Colonic mucosa (tissue), 4 donors: ENCODE measurements at regions not wholly inside any gene's neighbourhood (a gene's known extent, or its start where the extent isn't known, plus 50 kb on each side); places are given as distances from the start of the nearest gene placed in this dataset.

ENCODE experiments used
- DNase-seq: peaks from one replicate; pipeline ENCODE4 v3.0.0-alpha.2; 2020
- H3K27ac ChIP-seq: fragments of 200-600 bp; one replicate; pipeline ENCODE4 v1.8.0; 2021
- H3K27me3 ChIP-seq: fragments of 200-600 bp; one replicate; pipeline ENCODE4 v1.8.0; 2021
- H3K36me3 ChIP-seq: fragments of 200-600 bp; one replicate; pipeline ENCODE4 v1.8.0; 2021
- H3K4me1 ChIP-seq: fragments of 200-600 bp; one replicate; pipeline ENCODE4 v1.8.0; 2021; ENCODE audit warnings: mild to moderate bottlenecking
- H3K4me3 ChIP-seq: fragments of 200-600 bp; one replicate; pipeline ENCODE4 v1.8.0; 2021
- H3K9ac ChIP-seq, 2 donors: one replicate each; pipeline ENCODE4 v1.7.0; 2013; ENCODE audit warnings: control low read depth in 2 of 2, low read depth in 2 of 2, low read length in 2 of 2
- H3K9me3 ChIP-seq: fragments of 200-600 bp; one replicate; pipeline ENCODE4 v1.8.0; 2021
- intact Hi-C: fragments of 100-400 bp; cut with DNase I; formaldehyde crosslinking; loops from one replicate; pipeline ENCODE4 v1.14.1; 2022
- TF ChIP-seq, protein P1 (sequence below): fragments of 200-600 bp; IDR thresholded peaks from one replicate; pipeline ENCODE4 v1.8.0; 2022; ENCODE audit warnings: antibody characterized with exemption, mild to moderate bottlenecking
- donor health status: healthy.
- donor health status: DM: no; HTN: no; CAD: no.
- donor health status: DM: no; HTN: no; CAD: no.

DNA sequence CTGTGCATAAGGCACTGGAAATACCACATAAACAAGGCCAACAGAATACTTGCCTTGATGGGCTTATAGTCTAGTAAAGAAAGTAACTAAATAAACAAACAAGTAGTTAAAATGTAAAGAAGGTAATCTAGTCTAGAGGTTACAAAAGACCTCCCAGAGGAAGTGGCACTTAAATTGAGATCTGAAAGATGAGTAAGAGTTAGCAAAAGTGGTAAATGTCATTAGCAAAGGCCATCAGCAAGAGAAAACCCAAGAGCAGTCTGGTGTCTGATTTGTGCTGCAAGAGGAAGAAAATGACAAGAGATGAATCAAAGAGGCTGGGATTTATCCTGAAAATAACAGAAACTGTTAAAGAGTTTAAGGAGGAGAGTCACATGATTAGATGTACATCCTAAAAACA, 96.6 kb upstream of the SMLR1 start:
- no peak for DNase-seq
- H3K27ac ChIP-seq = no peak overlapping the region
- H3K27me3 ChIP-seq = no peaks in the 10 kb centered on the region
- no peaks in the 10 kb centered on the region for H3K9me3 ChIP-seq
- H3K36me3 ChIP-seq = no peaks in the 10 kb centered on the region
- TF ChIP-seq, protein P1, sequence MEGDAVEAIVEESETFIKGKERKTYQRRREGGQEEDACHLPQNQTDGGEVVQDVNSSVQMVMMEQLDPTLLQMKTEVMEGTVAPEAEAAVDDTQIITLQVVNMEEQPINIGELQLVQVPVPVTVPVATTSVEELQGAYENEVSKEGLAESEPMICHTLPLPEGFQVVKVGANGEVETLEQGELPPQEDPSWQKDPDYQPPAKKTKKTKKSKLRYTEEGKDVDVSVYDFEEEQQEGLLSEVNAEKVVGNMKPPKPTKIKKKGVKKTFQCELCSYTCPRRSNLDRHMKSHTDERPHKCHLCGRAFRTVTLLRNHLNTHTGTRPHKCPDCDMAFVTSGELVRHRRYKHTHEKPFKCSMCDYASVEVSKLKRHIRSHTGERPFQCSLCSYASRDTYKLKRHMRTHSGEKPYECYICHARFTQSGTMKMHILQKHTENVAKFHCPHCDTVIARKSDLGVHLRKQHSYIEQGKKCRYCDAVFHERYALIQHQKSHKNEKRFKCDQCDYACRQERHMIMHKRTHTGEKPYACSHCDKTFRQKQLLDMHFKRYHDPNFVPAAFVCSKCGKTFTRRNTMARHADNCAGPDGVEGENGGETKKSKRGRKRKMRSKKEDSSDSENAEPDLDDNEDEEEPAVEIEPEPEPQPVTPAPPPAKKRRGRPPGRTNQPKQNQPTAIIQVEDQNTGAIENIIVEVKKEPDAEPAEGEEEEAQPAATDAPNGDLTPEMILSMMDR = no peak
- no peak overlapping the region for H3K9ac ChIP-seq
- no peaks in the 10 kb centered on the region for H3K4me1 ChIP-seq
- no peak overlapping the region for H3K4me3 ChIP-seq
- intact Hi-C loops = no loop called here

DNA sequence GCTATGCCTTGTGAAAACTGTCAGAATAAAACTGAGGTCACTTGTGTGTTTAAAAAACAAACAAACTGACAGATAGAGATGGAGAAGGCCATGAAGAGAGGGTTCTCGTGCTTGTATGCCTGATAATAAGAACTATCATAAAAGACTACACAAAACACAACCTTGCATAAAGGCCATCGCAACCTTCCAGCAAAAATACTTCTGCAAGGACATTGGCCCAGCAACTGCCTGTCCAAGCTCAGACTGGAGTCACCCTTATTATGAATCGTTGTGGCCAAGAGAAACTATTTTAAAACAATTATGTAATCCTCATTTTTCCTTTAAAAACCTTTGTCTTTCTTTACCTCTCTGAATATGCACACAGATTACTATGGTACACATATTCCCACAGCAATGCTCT, 93.0 kb upstream of the SMLR1 start:
- Histone ChIP-seq H3K27me3 (no peaks in the 10 kb centered on the region), H3K9me3 (no peaks in the 10 kb centered on the region), H3K27ac (no peak overlapping the region), H3K9ac (no peak overlapping the region), H3K36me3 (no peaks in the 10 kb centered on the region), H3K4me1 (no peaks in the 10 kb centered on the region), H3K4me3 (no peak overlapping the region)
- TF ChIP-seq, protein P1 = no peak
- DNase-seq = no peak
- intact Hi-C loops = no loop called here

DNA sequence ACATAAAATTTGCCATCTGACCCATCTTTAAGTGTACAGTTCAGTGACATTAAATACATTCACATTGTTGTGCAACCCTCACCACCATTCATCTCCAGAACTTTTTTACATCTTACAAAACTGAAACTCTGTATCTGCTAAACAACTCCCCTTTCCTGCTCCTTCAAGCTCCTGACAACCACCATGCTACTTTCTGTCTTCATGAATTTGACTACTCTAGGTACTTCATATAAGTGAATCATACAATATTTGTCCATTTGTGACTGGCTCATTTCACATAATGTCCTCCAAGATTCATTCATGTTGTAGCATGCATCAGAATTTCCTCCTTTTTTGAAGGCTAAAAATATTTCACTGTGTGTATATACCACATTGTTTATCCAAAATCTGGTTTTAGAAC, 86.9 kb upstream of the SMLR1 start:
- intact Hi-C loops = no loop called here
- Histone ChIP-seq H3K4me3 (no peak overlapping the region), H3K36me3 (no peaks in the 10 kb centered on the region), H3K9ac (no peak overlapping the region), H3K4me1 (no peaks in the 10 kb centered on the region), H3K27ac (no peak overlapping the region), H3K27me3 (no peaks in the 10 kb centered on the region), H3K9me3 (no peaks in the 10 kb centered on the region)
- TF ChIP-seq, protein P1 = no peak
- DNase-seq = no peak

DNA sequence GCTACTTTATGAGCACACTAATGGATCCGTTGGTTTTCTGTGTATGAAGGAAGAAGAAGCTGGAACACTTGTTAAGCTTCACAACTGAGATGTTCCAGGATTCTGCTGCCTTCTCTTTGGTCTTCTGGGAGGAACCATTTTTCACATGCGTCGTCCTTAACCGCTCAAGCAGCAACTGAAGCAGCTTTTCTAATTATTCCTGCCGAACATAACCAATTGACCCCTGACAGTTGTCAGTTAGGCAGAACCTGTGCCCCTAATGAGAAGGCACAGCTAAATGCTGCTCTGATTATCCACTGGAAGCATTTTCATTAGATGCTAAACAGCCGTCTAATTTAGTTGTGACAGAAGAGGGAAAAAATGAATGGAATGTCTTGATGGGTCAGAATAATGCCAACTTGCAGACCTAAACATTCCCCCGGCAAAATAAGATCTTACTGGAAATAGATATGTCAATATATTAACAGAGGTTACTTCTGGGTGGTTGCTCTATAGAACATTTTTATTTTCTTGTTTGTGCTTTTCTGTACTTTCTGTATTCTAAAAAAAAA, 85.0 kb upstream of the SMLR1 start:
- Histone ChIP-seq H3K27ac (no peak overlapping the region), H3K9ac (no peak overlapping the region), H3K36me3 (no peaks in the 10 kb centered on the region), H3K4me3 (no peak overlapping the region), H3K27me3 (no peaks in the 10 kb centered on the region), H3K9me3 (no peaks in the 10 kb centered on the region), H3K4me1 (no peaks in the 10 kb centered on the region)
- intact Hi-C loops = no loop called here
- DNase-seq = no peak
- TF ChIP-seq, protein P1 = no peak

DNA sequence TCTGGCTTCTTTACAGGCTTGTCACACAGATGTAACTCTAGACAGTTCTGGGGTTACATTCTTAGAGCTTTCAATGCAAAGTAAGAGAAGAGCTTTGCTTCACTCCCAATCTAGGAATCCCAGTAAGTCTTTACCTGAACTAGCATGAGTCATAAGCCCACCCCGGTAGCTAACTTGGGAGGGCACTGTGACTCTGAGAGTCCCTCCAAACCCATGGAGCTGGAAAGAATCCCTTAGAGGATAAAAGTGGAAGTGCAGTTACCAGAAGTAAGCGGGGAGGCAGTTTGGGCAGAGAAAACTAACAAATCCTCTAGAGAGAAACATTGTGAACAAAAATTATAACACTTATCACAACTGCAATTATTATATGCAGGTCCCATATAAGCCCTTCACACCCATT, 84.0 kb upstream of the SMLR1 start:
- H3K36me3 ChIP-seq = no peaks in the 10 kb centered on the region

More for the DNA sequence above, 84.0 kb upstream of the SMLR1 start:
- intact Hi-C loops = no loop called here
- Histone ChIP-seq H3K27me3 (no peaks in the 10 kb centered on the region), H3K9me3 (no peaks in the 10 kb centered on the region), H3K27ac (no peak overlapping the region), H3K9ac (no peak overlapping the region), H3K4me1 (no peaks in the 10 kb centered on the region), H3K4me3 (no peak overlapping the region)
- no peak for DNase-seq
- TF ChIP-seq, protein P1 = no peak
